GM19043 (cell line): ENCODE measurements at regions not wholly inside any gene's neighbourhood (a gene's known extent, or its start where the extent isn't known, plus 50 kb on each side); places are given as distances from the start of the nearest gene placed in this dataset.

Source experiments
- ATAC-seq: cut with Tn5 transposase; IDR thresholded peaks from one replicate; pipeline ENCODE4 v1.9.1; 2021; ENCODE audit warnings: low read depth; ENCODE audit not compliant: unreplicated experiment

GRCh38 chr4:24121395-24122175 lies 231.7 kb upstream of the PPARGC1A start:
- no peak for ATAC-seq

GRCh38 chr4:24117975-24118374 lies 228.1 kb upstream of the PPARGC1A start:
- no peak for ATAC-seq

DNA sequence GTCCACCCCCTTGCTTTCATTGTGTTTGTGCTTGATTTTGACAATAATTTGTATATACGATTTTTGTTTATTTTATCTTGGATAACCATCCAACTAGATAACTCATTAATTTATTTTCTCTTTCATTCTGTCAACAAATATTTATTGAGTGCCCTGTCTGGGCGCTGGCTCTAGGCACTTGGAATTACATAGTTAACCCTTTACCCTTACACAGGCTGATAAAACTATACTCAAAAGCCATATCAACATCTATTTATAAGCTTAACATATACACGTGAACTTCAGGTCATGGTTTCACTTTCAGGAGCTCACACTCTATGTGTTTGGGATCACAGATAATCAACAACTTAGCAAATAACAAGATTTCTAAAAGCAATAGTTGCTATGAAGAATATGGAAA lies 226.3 kb upstream of the PPARGC1A start:
- ATAC-seq: no peak

DNA sequence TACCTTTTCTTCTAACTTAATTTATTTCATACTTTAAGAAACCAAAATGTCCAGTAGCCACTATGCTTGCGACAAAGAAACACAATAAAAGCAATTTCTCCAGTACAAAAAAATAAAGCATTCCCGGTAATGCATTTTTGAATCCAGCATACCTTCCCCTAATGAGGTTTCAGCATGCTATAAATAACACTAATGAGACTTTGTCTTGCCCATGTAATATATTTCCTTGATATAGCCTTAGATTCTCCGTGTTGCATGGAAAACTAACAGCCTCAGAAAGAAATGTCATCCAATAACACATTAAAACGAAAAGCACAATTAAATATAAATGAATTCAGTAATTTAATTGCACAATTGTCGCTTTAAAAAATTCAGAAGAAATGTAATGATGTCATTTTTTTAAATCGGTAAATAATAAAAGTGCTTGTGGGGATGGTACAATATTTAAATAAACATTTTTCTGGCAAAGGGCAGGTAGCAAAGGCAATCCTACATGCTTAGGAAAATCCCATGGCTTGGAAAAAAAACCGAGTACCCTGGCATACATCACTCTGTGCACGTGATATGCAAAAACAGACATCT lies 225.2 kb upstream of the PPARGC1A start:
- ATAC-seq: no peak

GRCh38 chr4:24114444-24114843 lies 224.6 kb upstream of the PPARGC1A start:
- ATAC-seq: no peak

DNA sequence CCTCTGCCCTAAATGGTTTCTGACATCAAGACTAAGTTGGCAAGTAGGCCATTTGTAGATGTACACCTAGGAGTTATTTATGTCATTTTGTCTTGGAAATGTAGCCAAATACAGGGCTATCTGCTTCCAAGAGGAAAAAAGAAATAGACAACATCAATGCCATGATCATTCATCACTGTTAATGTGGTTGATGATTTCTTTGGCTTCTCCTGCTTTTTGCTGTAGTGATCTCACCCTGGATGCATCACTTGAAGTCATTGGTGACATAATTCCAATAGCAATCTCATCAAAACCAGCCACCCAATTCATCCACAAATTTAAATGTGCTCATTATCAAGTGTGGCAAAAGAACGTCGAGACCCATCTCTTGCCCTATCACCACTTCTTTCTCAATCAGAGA lies 222.6 kb upstream of the PPARGC1A start:
- ATAC-seq: no peak

DNA sequence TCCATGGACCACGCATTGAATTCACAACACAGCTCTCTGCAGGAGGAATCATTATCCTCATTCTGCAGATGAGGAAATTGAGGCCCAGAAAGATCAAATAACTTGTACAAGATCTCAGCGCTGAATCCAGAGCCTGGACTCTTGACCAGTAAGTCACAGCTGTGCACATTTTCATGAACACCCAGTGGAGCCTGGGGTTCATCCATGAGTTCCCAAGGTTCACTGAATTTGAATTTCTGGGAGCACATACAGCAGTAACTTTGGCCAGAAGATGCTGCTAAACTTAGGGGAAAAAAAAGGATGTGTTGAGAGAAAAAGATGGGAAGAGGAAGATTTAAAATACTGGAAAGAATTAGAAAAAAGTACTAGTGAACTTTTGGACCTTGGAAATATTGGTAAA lies 218.7 kb upstream of the PPARGC1A start:
- no peak for ATAC-seq

- no peak for ATAC-seq
Observed at GRCh38 chr4:24105327-24106038, 215.6 kb upstream of the PPARGC1A start.

DNA sequence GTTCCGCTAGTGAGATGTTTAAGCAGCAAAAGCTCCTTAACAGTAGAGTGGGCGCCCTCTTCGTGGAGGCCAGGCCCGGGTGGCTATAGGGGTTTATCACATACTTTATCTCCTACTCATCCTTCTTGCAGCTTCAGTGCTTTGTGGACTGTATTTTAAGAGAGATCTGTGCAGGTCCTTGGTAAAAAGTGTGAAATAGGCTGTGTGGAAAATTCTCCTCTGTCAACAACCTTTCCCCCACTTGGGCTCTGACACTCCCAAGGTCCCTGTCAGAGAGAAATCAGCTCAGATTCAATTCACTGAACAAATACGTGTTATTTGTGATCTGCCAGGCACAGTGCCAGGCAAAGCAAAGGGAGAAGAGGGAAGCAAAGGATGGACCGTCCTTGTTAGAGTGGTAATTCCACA lies 214.3 kb upstream of the PPARGC1A start:
- no peak for ATAC-seq

DNA sequence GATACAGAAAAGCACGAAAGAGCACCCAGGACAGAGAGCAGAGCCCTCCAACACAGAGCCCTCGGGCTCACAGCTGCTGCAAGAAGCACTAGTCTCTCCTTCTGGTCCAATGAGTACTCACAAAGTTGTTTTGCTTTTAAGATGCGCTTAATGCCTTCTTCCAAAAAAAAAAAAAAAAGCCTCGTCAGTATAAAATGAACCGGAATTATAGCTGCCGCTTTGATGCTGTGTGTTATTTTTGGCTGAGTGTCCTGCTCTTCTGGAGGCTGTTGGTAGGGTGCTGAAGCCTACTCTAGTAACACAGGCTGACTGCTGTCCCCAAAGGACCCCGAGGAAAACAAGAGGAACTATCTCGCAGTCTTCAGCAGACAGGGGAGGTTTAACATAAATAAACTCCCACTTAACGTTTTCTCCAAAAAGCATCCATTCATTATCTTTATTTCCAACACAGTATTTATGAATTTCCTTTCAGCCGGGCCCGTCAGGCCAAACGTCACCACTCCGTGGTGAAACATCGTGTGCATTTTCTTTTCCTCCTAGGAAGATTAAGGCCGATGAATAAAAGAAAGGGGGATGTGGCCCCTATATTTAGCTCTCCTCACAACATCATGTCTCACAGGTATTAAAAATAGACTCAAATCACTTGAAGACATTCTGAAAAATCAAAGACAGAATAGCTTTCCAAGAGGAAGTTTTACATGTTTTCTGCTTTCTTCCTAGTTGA lies 213.7 kb upstream of the PPARGC1A start:
- no peak for ATAC-seq

- ATAC-seq: no peak
Observed at GRCh38 chr4:24102621-24103020, 212.8 kb upstream of the PPARGC1A start.

- ATAC-seq: no peak
Observed at GRCh38 chr4:24096603-24097002, 206.8 kb upstream of the PPARGC1A start.

GRCh38 chr4:24094726-24095125 lies 204.9 kb upstream of the PPARGC1A start:
- no peak for ATAC-seq

DNA sequence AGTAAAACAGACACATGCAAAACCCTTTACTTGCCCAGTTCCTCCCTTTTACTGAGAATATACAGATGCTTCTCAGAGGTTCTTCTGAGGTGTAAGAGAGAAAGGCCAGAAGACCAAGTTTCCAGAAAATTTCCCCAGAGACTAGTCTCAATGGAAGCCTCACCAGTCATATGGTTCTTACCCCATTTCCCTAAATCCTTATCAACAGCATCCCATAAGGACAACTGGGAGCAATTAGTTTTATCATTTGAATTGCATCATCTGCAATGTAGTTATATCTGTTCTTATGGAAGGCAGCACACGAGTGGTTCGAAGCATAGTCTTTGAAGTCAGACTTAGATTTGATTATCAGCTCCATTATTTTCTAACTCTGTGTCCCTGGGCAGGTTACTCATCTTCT lies 203.6 kb upstream of the PPARGC1A start:
- ATAC-seq: no peak

DNA sequence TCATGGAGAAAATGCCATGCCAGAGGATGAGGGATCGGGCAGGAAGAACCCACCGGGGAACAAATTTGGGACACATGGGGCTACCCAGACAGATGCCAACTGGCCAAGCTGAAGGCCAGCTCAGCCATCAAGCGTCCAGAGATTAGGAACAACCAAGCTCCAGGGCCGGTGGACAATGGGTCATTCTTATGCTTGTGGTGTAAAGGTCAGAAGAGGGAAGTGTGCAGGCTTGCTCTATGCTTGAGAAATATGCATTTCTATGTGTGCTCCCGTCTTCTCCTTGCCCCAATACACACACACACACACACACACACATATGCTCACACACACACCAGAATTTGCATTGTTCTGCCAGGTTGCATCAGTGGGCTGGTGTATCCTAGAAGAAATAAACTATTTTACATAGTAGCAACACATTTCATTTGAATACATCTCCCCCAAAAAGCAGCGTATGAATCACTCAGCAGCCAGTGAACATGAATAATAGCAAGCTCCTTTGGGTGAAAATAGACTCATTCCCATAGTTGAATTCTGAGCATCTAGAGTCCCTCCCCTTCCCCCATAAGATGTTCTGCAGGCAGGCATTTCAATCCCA lies 201.9 kb upstream of the PPARGC1A start:
- no peak for ATAC-seq

DNA sequence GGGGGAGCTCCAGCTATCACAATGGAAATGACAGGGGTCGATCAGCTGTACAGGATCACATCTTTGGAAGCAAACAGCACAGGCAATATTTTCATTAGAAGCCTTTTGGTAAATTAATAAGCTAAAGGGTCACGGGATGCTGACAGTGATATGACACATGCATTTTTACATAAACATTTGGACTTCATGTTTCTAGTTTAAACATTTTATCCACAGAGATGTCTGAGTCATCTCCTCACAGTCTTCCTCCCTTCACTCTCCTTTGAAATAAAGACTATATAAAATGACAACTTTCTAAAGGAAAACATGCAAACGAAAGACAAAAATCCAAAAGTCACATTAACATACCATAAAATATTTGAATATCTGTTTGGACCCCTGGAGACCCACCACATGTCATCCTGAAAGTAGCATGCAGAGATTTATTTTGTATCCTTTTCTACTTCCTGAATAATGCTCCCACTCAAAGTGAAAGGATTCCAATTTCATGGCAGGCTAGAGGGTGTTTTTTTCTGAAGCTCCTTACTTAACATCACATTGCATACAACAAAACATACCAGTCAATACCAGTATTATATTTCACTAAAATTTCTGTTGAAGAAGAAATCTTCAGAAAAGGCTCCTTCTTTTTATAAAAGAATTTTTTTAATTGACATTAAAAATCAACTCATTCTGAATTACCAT lies 200.1 kb upstream of the PPARGC1A start:
- no peak for ATAC-seq

GRCh38 chr4:24080871-24081270 lies 191.0 kb upstream of the PPARGC1A start:
- ATAC-seq: no peak

DNA sequence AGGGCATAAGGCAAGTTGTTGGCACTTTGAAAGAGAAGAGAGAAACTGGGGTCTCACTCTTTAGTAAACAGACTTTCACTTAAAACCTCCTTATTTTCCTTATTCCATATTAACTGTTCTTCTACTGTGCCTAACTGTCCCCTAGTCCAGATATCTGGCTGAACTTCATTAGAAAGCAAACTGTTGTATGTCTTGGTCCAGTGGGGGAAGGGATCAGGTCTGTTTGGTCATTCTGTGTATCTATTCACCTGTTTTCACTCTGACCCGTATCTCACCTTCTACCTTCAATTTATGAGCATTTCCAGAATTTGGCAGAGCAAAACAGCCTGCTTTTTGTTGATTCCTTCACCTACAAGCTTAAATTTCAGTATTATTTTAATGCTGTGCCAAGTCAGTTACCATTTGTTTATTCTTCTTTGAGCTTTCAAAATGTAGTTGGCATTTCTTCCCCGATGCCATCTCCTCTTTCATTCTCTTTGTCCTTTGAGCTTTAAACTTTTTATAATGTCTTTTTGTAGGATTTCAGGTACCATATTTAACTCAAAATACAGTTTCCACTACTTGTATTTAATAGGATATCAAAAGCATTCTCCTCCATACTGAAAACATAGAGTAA lies 188.6 kb upstream of the PPARGC1A start:
- no peak for ATAC-seq

GRCh38 chr4:24076811-24077210 lies 187.0 kb upstream of the PPARGC1A start:
- ATAC-seq: no peak

DNA sequence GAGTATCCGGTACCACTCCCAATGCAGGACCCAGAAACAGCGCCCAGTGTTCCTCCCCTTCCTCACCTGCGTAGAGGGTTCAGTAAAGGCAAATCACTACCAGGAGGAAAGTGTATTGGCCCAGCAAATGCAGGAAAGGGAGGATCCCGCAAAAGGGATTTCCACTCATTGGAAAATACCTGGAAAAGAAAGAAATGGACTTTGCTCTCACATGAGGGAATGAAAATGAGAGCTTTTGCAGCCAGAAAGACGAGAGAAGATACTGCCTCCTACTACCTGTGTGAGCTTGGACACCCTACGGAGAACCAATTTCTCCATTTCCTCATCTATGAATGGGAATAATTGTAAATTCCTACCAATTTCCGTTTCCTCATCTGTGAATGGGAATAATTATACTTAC lies 184.1 kb upstream of the PPARGC1A start:
- ATAC-seq: no peak
